ENCODE measurements at regions not wholly inside any gene's neighbourhood (a gene's known extent, or its start where the extent isn't known, plus 50 kb on each side); places are given as distances from the start of the nearest gene placed in this dataset.

DNA sequence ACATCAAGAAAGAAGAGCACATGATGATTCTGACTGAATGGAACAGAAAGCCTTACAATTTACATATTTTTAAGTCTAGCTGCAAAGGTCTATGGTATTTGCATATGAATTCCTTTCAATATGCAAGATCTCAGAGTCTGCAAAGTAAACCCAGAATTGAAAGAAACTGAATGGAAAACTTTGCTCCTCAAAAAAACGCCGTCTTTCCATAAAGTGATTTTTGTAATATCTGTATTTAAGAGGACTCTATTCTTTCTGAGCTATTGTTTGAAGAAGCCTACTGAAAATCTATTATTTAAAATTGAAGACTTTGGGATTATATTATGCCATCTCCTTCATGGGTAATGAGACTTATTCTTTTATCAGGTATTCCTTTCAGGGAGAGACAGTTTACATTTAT lies 1894.4 kb downstream of the STIM2 start:
- H3K4me3 ChIP-seq (ENCODE audit: control insufficient read depth, low read depth, low read length): no peak overlapping the region
- TF ChIP-seq, protein P1, sequence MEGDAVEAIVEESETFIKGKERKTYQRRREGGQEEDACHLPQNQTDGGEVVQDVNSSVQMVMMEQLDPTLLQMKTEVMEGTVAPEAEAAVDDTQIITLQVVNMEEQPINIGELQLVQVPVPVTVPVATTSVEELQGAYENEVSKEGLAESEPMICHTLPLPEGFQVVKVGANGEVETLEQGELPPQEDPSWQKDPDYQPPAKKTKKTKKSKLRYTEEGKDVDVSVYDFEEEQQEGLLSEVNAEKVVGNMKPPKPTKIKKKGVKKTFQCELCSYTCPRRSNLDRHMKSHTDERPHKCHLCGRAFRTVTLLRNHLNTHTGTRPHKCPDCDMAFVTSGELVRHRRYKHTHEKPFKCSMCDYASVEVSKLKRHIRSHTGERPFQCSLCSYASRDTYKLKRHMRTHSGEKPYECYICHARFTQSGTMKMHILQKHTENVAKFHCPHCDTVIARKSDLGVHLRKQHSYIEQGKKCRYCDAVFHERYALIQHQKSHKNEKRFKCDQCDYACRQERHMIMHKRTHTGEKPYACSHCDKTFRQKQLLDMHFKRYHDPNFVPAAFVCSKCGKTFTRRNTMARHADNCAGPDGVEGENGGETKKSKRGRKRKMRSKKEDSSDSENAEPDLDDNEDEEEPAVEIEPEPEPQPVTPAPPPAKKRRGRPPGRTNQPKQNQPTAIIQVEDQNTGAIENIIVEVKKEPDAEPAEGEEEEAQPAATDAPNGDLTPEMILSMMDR (conservative IDR thresholded peaks at IDR 0.05; ENCODE audit: control insufficient read depth, insufficient read depth, low read depth, low read length): no peak
- DNase-seq (ENCODE audit: low read depth): no peak

DNA sequence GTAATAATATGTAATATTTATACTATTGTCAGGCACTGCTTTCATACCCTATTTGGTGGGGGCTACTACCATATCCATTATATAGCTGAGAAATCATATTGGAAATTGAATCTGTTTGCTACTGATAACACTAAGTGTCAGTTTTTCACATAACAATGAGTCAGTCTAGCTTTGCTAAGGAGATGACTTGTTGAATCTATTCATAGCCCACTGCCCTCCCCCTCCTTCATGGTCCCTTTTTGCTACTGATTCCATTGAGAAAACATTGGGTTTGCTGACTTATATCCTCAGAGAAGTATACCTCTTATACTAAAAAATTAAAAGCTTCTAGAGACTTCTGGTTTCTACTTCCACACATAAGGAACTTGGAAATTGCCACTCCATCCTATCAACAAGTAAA lies 1898.4 kb downstream of the STIM2 start:
- H3K4me3 ChIP-seq (ENCODE audit: control insufficient read depth, low read depth, low read length): no peak overlapping the region
- TF ChIP-seq, protein P1 (conservative IDR thresholded peaks at IDR 0.05; ENCODE audit: control insufficient read depth, insufficient read depth, low read depth, low read length): no peak
- DNase-seq (ENCODE audit: low read depth): no peak

DNA sequence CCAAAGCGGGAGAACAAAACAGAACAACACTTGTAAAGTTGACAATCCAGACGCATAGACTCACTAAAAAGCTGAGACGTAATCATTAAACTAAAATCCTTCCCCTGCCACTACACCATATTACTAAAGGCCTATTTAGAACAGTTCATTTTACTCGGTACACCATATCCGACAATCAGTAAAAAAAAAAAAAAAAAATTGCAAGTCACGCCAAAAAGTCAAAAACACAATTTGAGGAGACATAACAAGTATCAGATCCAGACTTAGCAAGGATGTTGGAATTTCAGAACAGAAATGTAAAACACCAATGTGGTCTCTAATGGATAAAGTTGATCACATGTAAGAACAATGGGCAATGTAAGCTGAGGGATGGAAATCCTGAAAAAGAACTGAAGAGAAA lies 1899.4 kb downstream of the STIM2 start:
- TF ChIP-seq, protein P1 (conservative IDR thresholded peaks at IDR 0.05; ENCODE audit: control insufficient read depth, insufficient read depth, low read depth, low read length): no peak
- H3K4me3 ChIP-seq (ENCODE audit: control insufficient read depth, low read depth, low read length): no peak overlapping the region
- DNase-seq (ENCODE audit: low read depth): no peak

DNA sequence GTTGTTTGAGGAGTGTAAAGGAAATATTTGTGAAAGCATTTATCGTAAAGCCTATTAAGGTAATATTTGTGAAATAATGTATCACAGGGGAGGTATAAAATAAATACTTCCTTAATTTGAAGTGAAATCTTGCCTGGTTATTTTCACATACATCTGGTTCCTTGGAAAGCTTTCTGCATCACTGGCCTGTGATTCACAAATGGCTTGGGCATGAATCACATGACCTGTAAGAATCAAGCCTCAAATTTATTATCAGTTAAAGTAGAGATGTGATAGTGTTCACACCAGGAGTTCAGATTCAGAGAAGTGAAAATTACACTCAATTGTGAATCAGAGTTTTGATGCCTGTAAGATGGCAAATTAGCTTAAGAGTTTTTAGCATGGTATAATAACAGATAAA lies 1911.4 kb downstream of the STIM2 start:
- H3K4me3 ChIP-seq (ENCODE audit: control insufficient read depth, low read depth, low read length): no peak overlapping the region
- DNase-seq (ENCODE audit: low read depth): peak; percentile 82
- TF ChIP-seq, protein P1 (conservative IDR thresholded peaks at IDR 0.05; ENCODE audit: control insufficient read depth, insufficient read depth, low read depth, low read length): no peak

DNA sequence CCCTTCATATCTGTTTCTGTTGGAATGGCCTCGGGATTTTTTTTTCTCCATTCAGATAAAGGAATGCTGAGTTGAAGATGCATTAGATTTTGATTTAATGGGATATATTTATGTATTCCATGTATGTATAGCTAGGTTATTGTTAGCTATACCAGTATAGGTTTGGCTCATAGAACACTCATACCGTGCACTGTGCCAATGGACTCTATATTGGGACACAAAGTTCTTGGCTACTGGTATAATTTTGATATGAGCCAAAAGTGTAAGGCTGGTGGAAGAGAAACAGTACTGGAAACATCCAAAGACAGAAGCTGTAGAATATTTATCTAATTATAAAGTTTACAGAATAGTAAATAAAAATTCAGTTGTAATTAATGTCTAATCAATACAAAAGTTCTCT lies 1912.1 kb downstream of the STIM2 start:
- TF ChIP-seq, protein P1 (conservative IDR thresholded peaks at IDR 0.05; ENCODE audit: control insufficient read depth, insufficient read depth, low read depth, low read length): no peak
- DNase-seq (ENCODE audit: low read depth): peak; percentile 4
- no peak overlapping the region for H3K4me3 ChIP-seq (ENCODE audit: control insufficient read depth, low read depth, low read length)

DNA sequence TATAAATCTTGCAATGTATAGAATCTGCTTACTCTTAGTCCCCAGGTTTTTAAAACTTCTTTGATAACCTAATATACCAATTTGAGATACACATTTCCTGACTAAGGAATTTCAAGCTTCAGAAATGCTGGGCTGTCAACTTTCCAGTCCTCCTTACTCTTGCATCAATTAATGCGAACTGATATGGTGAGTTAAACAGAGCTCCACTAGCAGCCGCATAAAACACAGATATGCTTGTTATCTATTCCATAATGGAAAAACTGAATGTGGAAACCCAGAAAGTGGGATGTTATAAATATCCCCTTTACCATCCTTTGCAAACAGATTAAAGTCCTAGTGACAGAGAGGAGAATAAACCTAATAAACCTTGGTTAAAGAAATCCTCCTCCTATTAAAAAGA lies 1913.7 kb downstream of the STIM2 start:
- no peak for DNase-seq (ENCODE audit: low read depth)
- TF ChIP-seq, protein P1 (conservative IDR thresholded peaks at IDR 0.05; ENCODE audit: control insufficient read depth, insufficient read depth, low read depth, low read length): no peak
- no peak overlapping the region for H3K4me3 ChIP-seq (ENCODE audit: control insufficient read depth, low read depth, low read length)

DNA sequence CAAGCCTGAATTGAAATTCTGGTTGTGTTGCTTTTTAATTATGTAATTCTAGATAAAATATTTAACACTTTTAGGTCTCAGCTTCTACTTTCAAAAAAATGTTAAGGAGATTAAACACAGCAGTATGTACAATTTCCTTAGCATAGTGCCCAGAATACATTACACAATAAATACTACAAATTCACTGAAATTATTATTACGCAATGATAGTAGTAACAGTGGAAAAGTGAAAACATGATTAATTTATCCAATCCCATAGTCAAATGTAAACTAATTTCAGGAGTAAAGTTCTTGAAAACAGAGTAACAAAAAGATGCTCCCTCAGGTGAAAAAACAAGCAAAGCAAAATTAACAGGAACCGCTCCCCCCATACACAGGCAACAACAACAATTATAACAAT lies 1915.4 kb downstream of the STIM2 start:
- TF ChIP-seq, protein P1 (conservative IDR thresholded peaks at IDR 0.05; ENCODE audit: control insufficient read depth, insufficient read depth, low read depth, low read length): no peak
- peak; percentile 26 for DNase-seq (ENCODE audit: low read depth)
- no peak overlapping the region for H3K4me3 ChIP-seq (ENCODE audit: control insufficient read depth, low read depth, low read length)

All from fibroblast of mammary gland (primary cell).